ENCODE measurements at regions not wholly inside any gene's neighbourhood (a gene's known extent, or its start where the extent isn't known, plus 50 kb on each side); places are given as distances from the start of the nearest gene placed in this dataset.

DNA sequence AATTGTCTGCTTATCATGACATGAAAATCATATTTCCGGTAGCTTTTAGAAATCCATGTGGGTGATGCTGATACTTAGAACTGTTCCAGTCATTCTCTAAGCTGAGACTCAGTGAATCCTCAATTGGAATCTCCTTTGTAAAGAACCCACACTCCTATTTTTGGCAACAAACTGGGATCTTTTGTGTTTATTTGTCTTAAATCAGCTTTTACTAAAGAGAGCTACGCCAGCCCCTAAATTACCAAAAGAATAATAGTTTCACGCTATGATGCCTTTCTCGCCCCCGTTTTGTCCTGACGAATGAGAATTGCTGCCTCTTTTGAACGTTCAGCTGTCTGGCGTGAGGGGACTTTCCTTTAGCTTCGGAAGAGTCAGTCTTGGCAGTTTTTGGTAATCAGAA, 195.9 kb downstream of the SHOX start:
- TF ChIP-seq POLR2AphosphoS5 (IDR thresholded peaks at IDR 0.05) (no peak), EP300 (IDR thresholded peaks at IDR 0.05) (no peak), POLR2A (IDR thresholded peaks at IDR 0.05) (no peak)
- TF ChIP-seq, protein P1, sequence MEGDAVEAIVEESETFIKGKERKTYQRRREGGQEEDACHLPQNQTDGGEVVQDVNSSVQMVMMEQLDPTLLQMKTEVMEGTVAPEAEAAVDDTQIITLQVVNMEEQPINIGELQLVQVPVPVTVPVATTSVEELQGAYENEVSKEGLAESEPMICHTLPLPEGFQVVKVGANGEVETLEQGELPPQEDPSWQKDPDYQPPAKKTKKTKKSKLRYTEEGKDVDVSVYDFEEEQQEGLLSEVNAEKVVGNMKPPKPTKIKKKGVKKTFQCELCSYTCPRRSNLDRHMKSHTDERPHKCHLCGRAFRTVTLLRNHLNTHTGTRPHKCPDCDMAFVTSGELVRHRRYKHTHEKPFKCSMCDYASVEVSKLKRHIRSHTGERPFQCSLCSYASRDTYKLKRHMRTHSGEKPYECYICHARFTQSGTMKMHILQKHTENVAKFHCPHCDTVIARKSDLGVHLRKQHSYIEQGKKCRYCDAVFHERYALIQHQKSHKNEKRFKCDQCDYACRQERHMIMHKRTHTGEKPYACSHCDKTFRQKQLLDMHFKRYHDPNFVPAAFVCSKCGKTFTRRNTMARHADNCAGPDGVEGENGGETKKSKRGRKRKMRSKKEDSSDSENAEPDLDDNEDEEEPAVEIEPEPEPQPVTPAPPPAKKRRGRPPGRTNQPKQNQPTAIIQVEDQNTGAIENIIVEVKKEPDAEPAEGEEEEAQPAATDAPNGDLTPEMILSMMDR (IDR thresholded peaks at IDR 0.05) = no peak

All from gastroesophageal sphincter (tissue), 3 donors.